ENCODE measurements at regions not wholly inside any gene's neighbourhood (a gene's known extent, or its start where the extent isn't known, plus 50 kb on each side); places are given as distances from the start of the nearest gene placed in this dataset.

DNA sequence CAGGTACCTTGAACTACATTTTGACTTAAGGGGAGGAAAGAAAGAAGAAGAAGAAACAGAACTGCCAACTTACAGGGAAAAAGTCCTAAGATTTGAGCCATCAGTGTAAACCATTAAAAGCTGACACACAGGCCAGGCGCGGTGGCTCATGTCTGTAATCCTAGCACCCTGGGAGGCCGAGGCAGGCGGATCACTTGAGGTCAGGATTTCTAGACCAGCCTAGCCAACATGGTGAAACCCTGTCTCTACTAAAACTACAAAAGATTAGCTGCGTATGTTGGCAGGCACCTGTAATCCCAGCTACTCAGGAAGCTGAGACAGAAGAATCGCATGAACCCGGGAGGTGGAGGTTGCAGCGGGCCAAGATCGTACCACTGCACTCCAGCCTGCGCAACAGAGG is 389.7 kb upstream of the FAM241A start:
- TF ChIP-seq, protein P1, sequence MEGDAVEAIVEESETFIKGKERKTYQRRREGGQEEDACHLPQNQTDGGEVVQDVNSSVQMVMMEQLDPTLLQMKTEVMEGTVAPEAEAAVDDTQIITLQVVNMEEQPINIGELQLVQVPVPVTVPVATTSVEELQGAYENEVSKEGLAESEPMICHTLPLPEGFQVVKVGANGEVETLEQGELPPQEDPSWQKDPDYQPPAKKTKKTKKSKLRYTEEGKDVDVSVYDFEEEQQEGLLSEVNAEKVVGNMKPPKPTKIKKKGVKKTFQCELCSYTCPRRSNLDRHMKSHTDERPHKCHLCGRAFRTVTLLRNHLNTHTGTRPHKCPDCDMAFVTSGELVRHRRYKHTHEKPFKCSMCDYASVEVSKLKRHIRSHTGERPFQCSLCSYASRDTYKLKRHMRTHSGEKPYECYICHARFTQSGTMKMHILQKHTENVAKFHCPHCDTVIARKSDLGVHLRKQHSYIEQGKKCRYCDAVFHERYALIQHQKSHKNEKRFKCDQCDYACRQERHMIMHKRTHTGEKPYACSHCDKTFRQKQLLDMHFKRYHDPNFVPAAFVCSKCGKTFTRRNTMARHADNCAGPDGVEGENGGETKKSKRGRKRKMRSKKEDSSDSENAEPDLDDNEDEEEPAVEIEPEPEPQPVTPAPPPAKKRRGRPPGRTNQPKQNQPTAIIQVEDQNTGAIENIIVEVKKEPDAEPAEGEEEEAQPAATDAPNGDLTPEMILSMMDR (IDR thresholded peaks at IDR 0.05) = no peak
- TF ChIP-seq EP300 (IDR thresholded peaks at IDR 0.05) (no peak), POLR2A (IDR thresholded peaks at IDR 0.05) (no peak)
